Right forelimb (tissue), 1 donor: ENCODE measurements at regions not wholly inside any gene's neighbourhood (a gene's known extent, or its start where the extent isn't known, plus 50 kb on each side); places are given as distances from the start of the nearest gene placed in this dataset.
"Not testable (repeated sequence)": the region's sequence is repeated elsewhere in the genome, so short reads cannot be mapped to it uniquely, and the experiment has no call there.

Experiments
- DNase-seq: peaks from one replicate; pipeline ENCODE4 v3.0.0-alpha.2; 2018

DNA sequence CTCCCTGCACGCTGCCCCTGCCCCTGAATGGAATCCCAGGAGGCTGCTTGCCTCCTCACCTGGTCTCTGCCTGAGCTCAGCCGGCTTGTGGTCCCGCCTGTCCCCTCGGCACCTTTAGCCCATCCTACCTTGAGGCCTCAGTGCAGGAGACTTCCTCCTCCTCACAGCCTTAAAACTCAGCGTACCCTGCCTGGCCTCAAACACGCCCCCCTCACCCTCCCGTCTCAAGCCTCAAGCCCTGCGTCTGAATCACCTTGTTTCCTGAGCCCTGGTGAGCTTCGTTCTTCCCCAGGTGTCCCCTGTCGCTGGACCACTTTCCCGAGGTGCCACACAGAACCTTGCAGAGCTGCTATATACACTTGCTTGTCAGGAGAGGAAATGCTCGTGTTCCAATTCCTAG is 110.2 kb upstream of the SPIN1 start:
- DNase-seq = no peak

- DNase-seq = no peak
These were observed 114.2 kb upstream of the SPIN1 start for GRCh38 chr9:88274078-88274477.

- DNase-seq = no peak
These were observed 115.3 kb upstream of the SPIN1 start for GRCh38 chr9:88272986-88273385.

DNA sequence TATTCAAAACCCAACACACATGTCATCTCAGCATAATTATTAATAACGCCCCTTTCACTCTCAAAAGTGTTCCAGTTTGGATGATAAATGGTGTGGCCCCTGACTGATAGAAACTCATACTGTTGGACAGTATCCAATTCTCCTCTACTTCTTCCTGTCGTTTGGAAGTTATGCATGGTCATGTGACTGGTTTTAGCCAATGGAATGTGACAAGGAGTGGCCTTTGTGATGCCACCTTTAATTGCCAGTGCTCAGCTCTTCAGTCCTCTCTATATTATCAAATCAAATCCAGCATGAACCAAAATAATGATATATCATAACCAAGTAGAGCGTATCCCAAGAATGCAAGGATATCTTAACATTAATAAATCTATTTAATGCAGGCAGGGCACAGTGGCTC is 117.8 kb upstream of the SPIN1 start:
- DNase-seq = no peak

- DNase-seq = no peak
These were observed 119.4 kb upstream of the SPIN1 start for GRCh38 chr9:88268886-88269285.

DNA sequence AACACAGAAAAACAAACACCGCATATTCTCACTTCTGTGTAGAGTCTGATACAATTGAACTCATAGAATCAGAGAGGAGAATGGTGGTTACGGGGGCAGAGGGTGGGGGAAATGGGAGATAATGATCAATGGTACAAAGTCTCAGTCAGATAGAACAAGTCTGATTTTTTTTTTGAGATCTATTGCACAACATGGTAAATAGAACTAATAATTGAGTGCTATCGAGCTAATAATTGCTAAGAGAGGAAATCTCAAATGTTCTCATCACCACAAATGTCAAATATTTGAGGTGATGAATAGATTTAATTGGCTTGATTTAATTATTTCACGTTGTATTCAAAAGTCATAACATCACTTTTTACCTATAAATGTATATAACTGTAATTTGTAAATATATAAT is 121.0 kb upstream of the SPIN1 start:
- DNase-seq = no peak

DNA sequence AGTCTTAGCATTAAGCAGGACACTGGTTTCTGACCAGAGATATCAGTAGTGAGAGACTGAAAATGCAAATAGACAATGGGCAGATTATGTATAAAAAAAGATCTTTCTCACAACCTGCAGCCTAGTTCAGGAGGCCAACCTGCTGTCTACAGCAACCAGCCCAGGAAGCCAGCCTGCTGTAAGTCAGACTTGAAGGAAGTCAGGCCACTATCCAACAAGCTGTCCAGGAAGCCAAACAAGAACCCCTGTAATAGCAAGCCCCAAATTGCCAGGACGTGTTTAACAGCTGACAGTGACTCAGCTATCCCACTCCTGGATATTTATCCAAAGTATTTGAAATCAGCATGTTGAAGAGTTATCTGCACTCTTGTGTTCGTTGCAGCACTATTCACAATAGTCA is 121.8 kb upstream of the SPIN1 start:
- no peak for DNase-seq

GRCh38 chr9:88259001-88259400 is 120.7 kb upstream of the SPATA31C2 start:
- no peak for DNase-seq

- DNase-seq = peak; percentile 90
These were observed 120.3 kb upstream of the SPATA31C2 start for GRCh38 chr9:88258601-88259000.

GRCh38 chr9:88258024-88258423 is 119.7 kb upstream of the SPATA31C2 start:
- DNase-seq = peak; percentile 78

DNA sequence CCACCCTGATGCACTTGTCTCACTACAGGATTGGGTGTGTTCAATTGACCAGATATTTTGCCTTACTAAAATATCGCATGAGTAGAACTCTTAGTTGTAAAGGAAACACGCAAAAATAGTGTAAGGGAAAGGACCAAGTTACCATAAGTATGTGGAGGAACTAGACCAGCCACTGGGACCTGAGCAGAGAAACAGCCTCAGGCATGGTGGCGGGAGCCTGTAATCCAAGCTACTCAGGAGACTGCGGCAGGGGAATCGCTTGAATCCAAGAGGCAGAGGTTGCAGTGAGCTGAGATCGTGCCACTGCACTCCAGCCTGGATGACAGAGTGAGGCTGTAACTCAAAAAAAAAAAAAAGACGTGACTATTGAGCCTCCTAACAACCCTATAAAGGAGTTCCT is 117.9 kb upstream of the SPATA31C2 start:
- no peak for DNase-seq

- DNase-seq = not testable (repeated sequence)
These were observed 117.5 kb upstream of the SPATA31C2 start for GRCh38 chr9:88255806-88256205.

DNA sequence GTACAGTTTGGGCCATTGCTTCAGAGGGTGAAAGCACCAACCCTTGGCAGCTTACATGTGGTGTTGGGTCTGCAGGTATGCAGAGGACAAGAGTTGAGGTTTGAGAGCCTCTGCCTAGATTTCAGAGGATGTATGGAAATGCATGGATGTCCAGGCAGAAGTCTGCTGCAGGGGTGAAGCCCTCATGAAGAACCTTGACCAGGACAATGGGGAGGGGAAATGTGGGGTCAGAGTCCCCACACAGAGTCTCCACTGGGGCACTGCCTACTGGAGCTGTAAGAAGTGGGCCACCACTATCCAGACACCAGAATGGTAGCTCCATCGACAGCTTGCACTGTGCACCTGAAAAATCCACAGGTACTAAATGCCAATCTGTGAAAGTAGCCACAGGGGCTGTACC is 113.6 kb upstream of the SPATA31C2 start:
- no peak for DNase-seq

DNA sequence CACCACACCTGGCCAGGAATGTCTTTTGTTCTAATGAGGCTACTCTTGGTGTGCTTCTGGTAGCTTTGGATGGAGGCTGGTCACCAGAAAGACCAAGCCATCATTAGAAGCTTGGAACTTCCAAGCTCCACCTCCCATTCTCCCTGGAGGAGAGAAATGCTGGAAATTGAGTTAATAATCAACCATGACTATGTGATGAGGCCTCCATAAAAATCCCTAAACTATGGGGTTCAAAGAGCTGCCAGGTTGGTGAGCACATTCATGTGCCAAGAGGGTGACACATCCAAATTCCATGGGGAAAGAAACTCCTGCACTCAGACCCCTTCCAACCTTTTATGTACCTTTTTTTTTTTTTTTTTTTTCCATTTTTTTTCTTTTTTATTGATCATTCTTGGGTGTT is 105.5 kb upstream of the SPATA31C2 start:
- DNase-seq = no peak

DNA sequence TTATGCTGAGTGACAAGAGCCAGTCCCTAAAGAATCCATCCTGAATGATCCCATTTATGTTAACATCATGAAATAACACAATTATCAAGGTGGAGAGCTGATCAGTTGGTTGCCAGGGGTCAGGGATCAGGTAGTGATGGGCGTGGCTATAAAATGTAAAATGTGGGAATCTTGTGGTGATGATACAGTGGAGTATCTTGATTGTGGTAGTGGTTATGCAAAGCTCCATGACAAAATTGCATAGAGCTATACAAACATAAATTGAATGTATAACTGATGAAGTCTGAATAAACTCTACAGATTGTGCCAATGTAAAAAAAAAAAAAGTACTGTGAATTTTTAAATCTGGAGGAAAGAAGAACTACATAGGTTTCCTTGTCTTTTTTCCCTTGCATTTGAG is 104.6 kb upstream of the SPATA31C2 start:
- DNase-seq = no peak

GRCh38 chr9:88237991-88238571 is 99.8 kb upstream of the SPATA31C2 start:
- DNase-seq = no peak

- no peak for DNase-seq
These were observed 99.2 kb upstream of the SPATA31C2 start for GRCh38 chr9:88237479-88237961.

DNA sequence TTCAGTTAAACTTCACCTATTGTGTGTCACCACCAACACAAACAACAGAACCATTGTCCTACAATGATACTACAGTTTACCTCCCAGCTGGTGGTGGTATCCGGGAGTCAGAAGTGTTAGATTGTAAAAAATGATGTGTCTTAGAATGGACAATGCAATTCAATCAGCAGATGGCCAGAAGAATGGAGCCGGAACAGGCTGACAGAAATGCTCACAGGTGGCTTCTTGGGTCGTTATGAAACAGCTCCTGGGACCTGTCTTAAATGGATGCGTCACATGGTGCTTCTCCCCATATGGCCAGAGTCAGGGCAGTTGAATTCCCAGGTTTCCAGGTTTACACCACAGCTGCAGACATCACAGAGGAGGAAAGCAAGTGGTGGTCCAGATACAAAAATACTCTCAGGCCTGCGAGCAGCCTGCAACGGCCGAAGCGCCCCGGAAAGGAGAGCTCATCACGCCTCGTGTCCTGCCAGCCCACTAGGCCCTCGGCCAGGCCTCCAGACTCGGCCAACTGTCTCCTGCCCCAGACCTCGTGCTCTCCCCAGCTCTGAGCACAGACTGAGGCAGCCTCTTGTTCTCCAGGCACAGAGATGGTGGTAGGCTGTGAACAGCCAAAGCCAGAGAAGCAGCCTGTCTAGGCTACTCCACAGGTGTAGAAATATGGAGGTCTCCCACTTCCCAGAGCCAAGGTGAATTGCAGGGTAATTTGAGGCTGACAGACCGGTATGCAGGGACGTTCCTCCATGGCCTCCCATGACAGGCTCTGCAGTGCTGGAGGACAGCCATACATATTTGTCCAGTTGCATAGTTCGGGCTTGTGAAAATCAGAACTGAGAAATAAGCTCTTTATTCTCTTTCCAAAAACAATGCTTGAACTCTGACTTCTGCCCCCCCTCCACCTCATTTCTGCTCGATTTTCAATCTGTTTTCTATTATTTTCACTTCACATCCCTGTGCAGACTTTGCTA is 98.5 kb upstream of the SPATA31C2 start:
- DNase-seq = peak; percentile 76

- no peak for DNase-seq
These were observed 97.3 kb upstream of the SPATA31C2 start for GRCh38 chr9:88235615-88236014.

DNA sequence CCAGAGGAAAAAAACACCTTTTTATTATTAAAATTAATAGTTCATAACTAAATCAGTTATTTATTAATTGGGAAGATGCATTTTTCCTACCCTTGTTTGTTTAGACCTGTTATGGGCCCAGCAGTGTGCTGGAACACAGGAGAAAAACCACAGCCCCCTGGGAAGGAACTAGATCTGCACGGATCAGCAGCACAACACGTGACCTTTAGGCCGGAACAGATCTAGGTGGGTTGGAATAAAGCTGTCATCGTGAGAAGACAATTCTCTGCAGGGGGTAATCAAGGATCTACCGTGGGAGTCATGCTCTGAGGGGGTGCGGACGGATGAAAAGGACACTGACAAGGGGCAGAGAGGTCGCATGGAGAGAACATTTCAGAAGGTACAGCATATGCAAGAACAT is 95.8 kb upstream of the SPATA31C2 start:
- no peak for DNase-seq

GRCh38 chr9:88233091-88233490 is 94.8 kb upstream of the SPATA31C2 start:
- no peak for DNase-seq

DNA sequence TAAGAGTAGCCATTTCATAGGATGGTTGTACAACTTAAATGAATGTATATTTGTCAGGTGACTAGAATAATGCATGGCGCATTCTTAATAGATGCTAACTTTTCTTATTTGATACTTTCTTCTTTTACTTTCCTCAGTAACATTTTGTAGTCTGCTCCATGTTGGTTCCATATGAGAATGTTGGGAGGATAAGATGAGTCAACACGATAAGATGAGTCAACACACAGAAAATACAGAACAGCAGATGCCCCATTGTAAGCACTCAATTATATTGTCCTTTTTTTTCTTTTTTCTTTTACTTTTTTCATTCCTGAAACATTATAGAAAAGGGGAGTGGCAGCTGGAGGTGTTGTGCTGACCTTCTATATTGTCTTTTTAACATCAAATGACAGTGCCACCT is 92.3 kb upstream of the SPATA31C2 start:
- no peak for DNase-seq

DNA sequence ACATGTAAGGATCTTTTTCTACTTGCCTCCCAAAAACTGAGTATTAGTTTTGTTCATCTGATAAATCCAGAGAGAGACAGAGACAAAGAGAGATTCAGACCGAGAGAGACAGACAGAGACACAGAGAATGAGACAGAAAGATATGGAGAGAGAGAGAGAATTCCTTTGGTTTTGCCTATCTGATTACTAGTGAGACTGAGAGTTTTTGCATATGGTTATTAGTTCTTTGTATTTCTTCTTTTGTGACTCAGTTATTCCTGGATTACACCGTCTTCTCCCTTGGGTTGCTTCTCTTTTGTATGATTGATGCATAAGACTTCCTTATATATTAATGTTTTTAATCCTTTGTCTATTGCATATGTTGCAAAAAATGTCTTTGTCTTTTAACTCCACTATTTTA is 91.2 kb upstream of the SPATA31C2 start:
- DNase-seq = no peak

- no peak for DNase-seq
These were observed 86.7 kb upstream of the SPATA31C2 start for GRCh38 chr9:88224938-88225337.
